ENCODE measurements at regions not wholly inside any gene's neighbourhood (a gene's known extent, or its start where the extent isn't known, plus 50 kb on each side); places are given as distances from the start of the nearest gene placed in this dataset.

- DNase-seq = no peak
Measured at GRCh38 chr13:78862446-78862845, 203.5 kb upstream of the OBI1 start.

- DNase-seq = no peak
Measured at GRCh38 chr13:78852709-78853108, 193.8 kb upstream of the OBI1 start.

GRCh38 chr13:78845656-78846365 lies 186.9 kb upstream of the OBI1 start:
- DNase-seq = no peak

- no peak for DNase-seq
Measured at GRCh38 chr13:78844106-78844505, 185.2 kb upstream of the OBI1 start.

GRCh38 chr13:78841358-78841963 lies 182.5 kb upstream of the OBI1 start:
- no peak for DNase-seq

- no peak for DNase-seq
Measured at GRCh38 chr13:78836238-78836784, 177.4 kb upstream of the OBI1 start.

GRCh38 chr13:78832461-78832860 lies 173.5 kb upstream of the OBI1 start:
- DNase-seq = no peak

- no peak for DNase-seq
Measured at GRCh38 chr13:78830508-78830907, 171.6 kb upstream of the OBI1 start.

GRCh38 chr13:78829821-78830220 lies 170.9 kb upstream of the OBI1 start:
- DNase-seq = no peak

- DNase-seq = no peak
Measured at GRCh38 chr13:78827471-78827870, 168.5 kb upstream of the OBI1 start.

- DNase-seq = no peak
Measured at GRCh38 chr13:78826936-78827335, 168.0 kb upstream of the OBI1 start.

- no peak for DNase-seq
Measured at GRCh38 chr13:78826312-78826711, 167.4 kb upstream of the OBI1 start.

- DNase-seq = no peak
Measured at GRCh38 chr13:78820541-78820940, 161.6 kb upstream of the OBI1 start.

GRCh38 chr13:78816592-78816991 lies 157.6 kb upstream of the OBI1 start:
- no peak for DNase-seq

GRCh38 chr13:78816154-78816553 lies 157.2 kb upstream of the OBI1 start:
- no peak for DNase-seq

GRCh38 chr13:78806457-78806856 lies 147.5 kb upstream of the OBI1 start:
- DNase-seq = no peak

GRCh38 chr13:78802912-78803311 lies 144.0 kb upstream of the OBI1 start:
- DNase-seq = no peak

- DNase-seq = no peak
Measured at GRCh38 chr13:78787190-78787589, 128.2 kb upstream of the OBI1 start.

GRCh38 chr13:78786459-78786858 lies 127.5 kb upstream of the OBI1 start:
- DNase-seq = no peak

- DNase-seq = no peak
Measured at GRCh38 chr13:78785764-78786163, 126.8 kb upstream of the OBI1 start.

GRCh38 chr13:78784014-78784750 lies 125.2 kb upstream of the OBI1 start:
- no peak for DNase-seq

GRCh38 chr13:78780708-78781107 lies 121.8 kb upstream of the OBI1 start:
- no peak for DNase-seq

- peak; percentile 96 for DNase-seq
Measured at GRCh38 chr13:78779608-78780007, 120.7 kb upstream of the OBI1 start.

- DNase-seq = no peak
Measured at GRCh38 chr13:78777976-78778375, 119.0 kb upstream of the OBI1 start.
